ENCODE measurements at regions not wholly inside any gene's neighbourhood (a gene's known extent, or its start where the extent isn't known, plus 50 kb on each side); places are given as distances from the start of the nearest gene placed in this dataset.
"Not testable (repeated sequence)": the region's sequence is repeated elsewhere in the genome, so short reads cannot be mapped to it uniquely, and the experiment has no call there.

DNA sequence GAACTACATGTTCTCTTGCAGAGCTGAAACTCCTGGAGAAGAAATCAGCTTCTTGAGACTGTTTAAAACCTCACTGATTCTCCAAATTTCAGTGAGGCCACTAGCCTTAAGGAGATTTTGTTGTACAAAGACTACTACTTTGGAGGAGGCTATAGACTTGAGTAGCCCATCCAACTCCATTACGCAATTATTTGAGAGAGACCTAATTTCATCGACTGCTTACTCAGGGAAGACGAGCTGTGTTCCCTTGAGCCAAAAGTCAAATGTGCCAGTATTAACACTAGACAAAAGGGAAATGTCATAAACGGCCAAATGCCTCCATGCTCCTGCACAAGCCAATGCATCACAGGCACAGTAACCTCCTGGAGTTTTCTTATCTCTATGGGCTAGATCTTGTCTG is 182.8 kb upstream of the SESN3 start:
- Histone ChIP-seq H3K4me3 (ENCODE audit: insufficient read depth, low read depth, low read length) (no peak overlapping the region), H3K27ac (ENCODE audit: insufficient read depth, low read depth, low read length, poor library complexity, severe bottlenecking) (no peak overlapping the region), H3K36me3 (ENCODE audit: control insufficient read depth, insufficient read depth, low read length) (no peaks in the 10 kb centered on the region), H3K4me1 (ENCODE audit: control insufficient read depth, insufficient read depth, low read length) (no peaks in the 10 kb centered on the region), H3K9me3 (ENCODE audit: control insufficient read depth, low read length) (no peaks in the 10 kb centered on the region), H3K27me3 (ENCODE audit: control insufficient read depth, insufficient read depth, low read length, poor library complexity, severe bottlenecking) (no peaks in the 10 kb centered on the region)
- 93% methylated on average over 4 of the region's 4 CpGs for WGBS, 2 experiments

GRCh38 chr11:95413021-95413420 is 182.0 kb upstream of the SESN3 start:
- Histone ChIP-seq H3K9me3 (ENCODE audit: control insufficient read depth, low read length) (no peaks in the 10 kb centered on the region), H3K4me1 (ENCODE audit: control insufficient read depth, insufficient read depth, low read length) (no peaks in the 10 kb centered on the region), H3K27ac (ENCODE audit: insufficient read depth, low read depth, low read length, poor library complexity, severe bottlenecking) (no peak overlapping the region), H3K27me3 (ENCODE audit: control insufficient read depth, insufficient read depth, low read length, poor library complexity, severe bottlenecking) (no peaks in the 10 kb centered on the region), H3K4me3 (ENCODE audit: insufficient read depth, low read depth, low read length) (no peak overlapping the region), H3K36me3 (ENCODE audit: control insufficient read depth, insufficient read depth, low read length) (no peaks in the 10 kb centered on the region)

GRCh38 chr11:95412074-95412473 is 181.1 kb upstream of the SESN3 start:
- H3K4me1 ChIP-seq (ENCODE audit: control insufficient read depth, insufficient read depth, low read length): no peaks in the 10 kb centered on the region
- H3K27ac ChIP-seq (ENCODE audit: insufficient read depth, low read depth, low read length, poor library complexity, severe bottlenecking): no peak overlapping the region
- no peaks in the 10 kb centered on the region for H3K27me3 ChIP-seq (ENCODE audit: control insufficient read depth, insufficient read depth, low read length, poor library complexity, severe bottlenecking)
- no peak overlapping the region for H3K4me3 ChIP-seq (ENCODE audit: insufficient read depth, low read depth, low read length)
- no peaks in the 10 kb centered on the region for H3K9me3 ChIP-seq (ENCODE audit: control insufficient read depth, low read length)
- WGBS, 2 experiments: 92% methylated on average over 3 of the region's 3 CpGs
- H3K36me3 ChIP-seq (ENCODE audit: control insufficient read depth, insufficient read depth, low read length): no peaks in the 10 kb centered on the region

DNA sequence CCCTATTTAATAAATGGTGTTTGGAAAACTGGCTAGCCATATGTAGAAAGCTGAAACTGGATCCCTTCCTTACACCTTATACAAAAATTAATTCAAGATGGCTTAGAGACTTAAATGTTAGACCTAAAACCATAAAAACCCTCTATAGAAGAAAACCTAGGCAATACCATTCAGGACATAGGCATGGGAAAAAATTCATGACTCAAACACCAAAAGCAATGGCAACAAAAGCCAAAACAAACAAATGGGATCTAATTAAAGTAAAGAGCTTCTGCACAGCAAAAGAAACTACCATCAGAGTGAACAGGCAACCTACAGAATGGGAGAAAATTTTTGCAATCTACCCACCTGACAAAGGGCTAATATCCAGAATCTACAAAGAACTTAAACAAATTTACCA is 179.7 kb upstream of the SESN3 start:
- not testable (repeated sequence) for H3K4me3 ChIP-seq (ENCODE audit: insufficient read depth, low read depth, low read length); H3K9me3 ChIP-seq (ENCODE audit: control insufficient read depth, low read length); H3K27ac ChIP-seq (ENCODE audit: insufficient read depth, low read depth, low read length, poor library complexity, severe bottlenecking); H3K27me3 ChIP-seq (ENCODE audit: control insufficient read depth, insufficient read depth, low read length, poor library complexity, severe bottlenecking); H3K36me3 ChIP-seq (ENCODE audit: control insufficient read depth, insufficient read depth, low read length); H3K4me1 ChIP-seq (ENCODE audit: control insufficient read depth, insufficient read depth, low read length)

DNA sequence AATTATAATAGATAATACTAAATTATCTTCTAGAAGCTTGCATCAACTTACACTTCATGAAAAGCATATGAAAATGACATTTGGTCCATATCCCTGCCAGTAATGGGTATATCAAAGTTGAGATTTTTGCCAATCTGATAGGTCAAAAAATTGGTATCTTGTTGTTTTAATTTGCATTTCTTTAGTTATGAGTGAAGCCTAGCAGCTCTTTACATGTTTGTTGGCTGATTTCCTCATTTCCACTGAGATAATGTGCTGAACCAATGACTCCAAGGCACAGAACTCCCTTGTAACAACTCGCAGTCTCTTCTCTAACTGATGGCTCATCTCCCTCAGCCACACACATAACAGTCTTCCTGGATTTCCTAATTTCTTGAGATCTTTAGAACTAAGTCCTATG is 175.3 kb upstream of the SESN3 start:
- H3K36me3 ChIP-seq (ENCODE audit: control insufficient read depth, insufficient read depth, low read length): no peaks in the 10 kb centered on the region
- no peaks in the 10 kb centered on the region for H3K27me3 ChIP-seq (ENCODE audit: control insufficient read depth, insufficient read depth, low read length, poor library complexity, severe bottlenecking)
- H3K4me1 ChIP-seq (ENCODE audit: control insufficient read depth, insufficient read depth, low read length): no peaks in the 10 kb centered on the region
- no peak overlapping the region for H3K4me3 ChIP-seq (ENCODE audit: insufficient read depth, low read depth, low read length)
- H3K27ac ChIP-seq (ENCODE audit: insufficient read depth, low read depth, low read length, poor library complexity, severe bottlenecking): no peak overlapping the region
- WGBS, 2 experiments: 97% methylated on average over 1 of the region's 1 CpG
- no peaks in the 10 kb centered on the region for H3K9me3 ChIP-seq (ENCODE audit: control insufficient read depth, low read length)

- Histone ChIP-seq H3K9me3 (ENCODE audit: control insufficient read depth, low read length) (no peaks in the 10 kb centered on the region), H3K27ac (ENCODE audit: insufficient read depth, low read depth, low read length, poor library complexity, severe bottlenecking) (no peak overlapping the region), H3K36me3 (ENCODE audit: control insufficient read depth, insufficient read depth, low read length) (no peaks in the 10 kb centered on the region), H3K4me1 (ENCODE audit: control insufficient read depth, insufficient read depth, low read length) (no peaks in the 10 kb centered on the region), H3K27me3 (ENCODE audit: control insufficient read depth, insufficient read depth, low read length, poor library complexity, severe bottlenecking) (no peaks in the 10 kb centered on the region), H3K4me3 (ENCODE audit: insufficient read depth, low read depth, low read length) (no peak overlapping the region)
- 65% methylated on average over 4 of the region's 4 CpGs for WGBS, 2 experiments
These were observed 173.4 kb upstream of the SESN3 start for GRCh38 chr11:95404370-95404769.

GRCh38 chr11:95398437-95399112 is 167.6 kb upstream of the SESN3 start:
- Histone ChIP-seq H3K36me3 (ENCODE audit: control insufficient read depth, insufficient read depth, low read length) (no peaks in the 10 kb centered on the region), H3K4me1 (ENCODE audit: control insufficient read depth, insufficient read depth, low read length) (no peaks in the 10 kb centered on the region), H3K27me3 (ENCODE audit: control insufficient read depth, insufficient read depth, low read length, poor library complexity, severe bottlenecking) (no peaks in the 10 kb centered on the region), H3K9me3 (ENCODE audit: control insufficient read depth, low read length) (no peaks in the 10 kb centered on the region), H3K4me3 (ENCODE audit: insufficient read depth, low read depth, low read length) (no peak overlapping the region), H3K27ac (ENCODE audit: insufficient read depth, low read depth, low read length, poor library complexity, severe bottlenecking) (no peak overlapping the region)
- 91 to 92% methylated on average over 3 of the region's 3 CpGs for WGBS, 2 experiments

- H3K27ac ChIP-seq (ENCODE audit: insufficient read depth, low read depth, low read length, poor library complexity, severe bottlenecking): no peak overlapping the region
- no peaks in the 10 kb centered on the region for H3K4me1 ChIP-seq (ENCODE audit: control insufficient read depth, insufficient read depth, low read length)
- H3K27me3 ChIP-seq (ENCODE audit: control insufficient read depth, insufficient read depth, low read length, poor library complexity, severe bottlenecking): no peaks in the 10 kb centered on the region
- no peaks in the 10 kb centered on the region for H3K9me3 ChIP-seq (ENCODE audit: control insufficient read depth, low read length)
- H3K4me3 ChIP-seq (ENCODE audit: insufficient read depth, low read depth, low read length): no peak overlapping the region
- no peaks in the 10 kb centered on the region for H3K36me3 ChIP-seq (ENCODE audit: control insufficient read depth, insufficient read depth, low read length)
- 94 to 100% methylated on average over 1 of the region's 1 CpG for WGBS, 2 experiments
These were observed 161.6 kb upstream of the SESN3 start for GRCh38 chr11:95392644-95393043.

- WGBS, 2 experiments: 76 to 86% methylated on average over 1 of the region's 1 CpG
- Histone ChIP-seq H3K9me3 (ENCODE audit: control insufficient read depth, low read length) (no peaks in the 10 kb centered on the region), H3K27ac (ENCODE audit: insufficient read depth, low read depth, low read length, poor library complexity, severe bottlenecking) (no peak overlapping the region), H3K27me3 (ENCODE audit: control insufficient read depth, insufficient read depth, low read length, poor library complexity, severe bottlenecking) (no peaks in the 10 kb centered on the region), H3K4me3 (ENCODE audit: insufficient read depth, low read depth, low read length) (no peak overlapping the region), H3K36me3 (ENCODE audit: control insufficient read depth, insufficient read depth, low read length) (no peaks in the 10 kb centered on the region), H3K4me1 (ENCODE audit: control insufficient read depth, insufficient read depth, low read length) (no peaks in the 10 kb centered on the region)
These were observed 158.4 kb upstream of the SESN3 start for GRCh38 chr11:95389427-95389826.

GRCh38 chr11:95388086-95388485 is 157.1 kb upstream of the SESN3 start:
- H3K4me3 ChIP-seq (ENCODE audit: insufficient read depth, low read depth, low read length): no peak overlapping the region
- H3K36me3 ChIP-seq (ENCODE audit: control insufficient read depth, insufficient read depth, low read length): no peaks in the 10 kb centered on the region
- H3K4me1 ChIP-seq (ENCODE audit: control insufficient read depth, insufficient read depth, low read length): no peaks in the 10 kb centered on the region
- no peaks in the 10 kb centered on the region for H3K27me3 ChIP-seq (ENCODE audit: control insufficient read depth, insufficient read depth, low read length, poor library complexity, severe bottlenecking)
- no peaks in the 10 kb centered on the region for H3K9me3 ChIP-seq (ENCODE audit: control insufficient read depth, low read length)
- no peak overlapping the region for H3K27ac ChIP-seq (ENCODE audit: insufficient read depth, low read depth, low read length, poor library complexity, severe bottlenecking)
- WGBS, 2 experiments: 89 to 95% methylated on average over 5 to 6 of the region's 6 CpGs

GRCh38 chr11:95387325-95387724 is 156.3 kb upstream of the SESN3 start:
- Histone ChIP-seq H3K36me3 (ENCODE audit: control insufficient read depth, insufficient read depth, low read length) (no peaks in the 10 kb centered on the region), H3K4me3 (ENCODE audit: insufficient read depth, low read depth, low read length) (no peak overlapping the region), H3K27me3 (ENCODE audit: control insufficient read depth, insufficient read depth, low read length, poor library complexity, severe bottlenecking) (no peaks in the 10 kb centered on the region), H3K4me1 (ENCODE audit: control insufficient read depth, insufficient read depth, low read length) (no peaks in the 10 kb centered on the region), H3K27ac (ENCODE audit: insufficient read depth, low read depth, low read length, poor library complexity, severe bottlenecking) (no peak overlapping the region), H3K9me3 (ENCODE audit: control insufficient read depth, low read length) (no peaks in the 10 kb centered on the region)
- WGBS, 2 experiments: 90 to 94% methylated on average over 1 of the region's 1 CpG
